GM12892 (cell line): ENCODE measurements at regions not wholly inside any gene's neighbourhood (a gene's known extent, or its start where the extent isn't known, plus 50 kb on each side); places are given as distances from the start of the nearest gene placed in this dataset.

Experiments
- DNase-seq: peaks from one replicate; pipeline ENCODE4 v3.0.0; 2011; ENCODE audit not compliant: insufficient read length
- FAIRE-seq: peaks from 2 replicates; lab custom pipeline; 2011; peaks lifted over from hg19 to GRCh38; lab: Jason Lieb, UNC
- POLR2A ChIP-seq: IDR thresholded peaks from 2 replicates; pipeline ENCODE4 v1.6.1; 2011; ENCODE audit warnings: low read depth, low read length, control low read depth
- POLR2AphosphoS5 ChIP-seq: IDR thresholded peaks from 2 replicates; pipeline ENCODE4 v1.6.1; 2011; ENCODE audit warnings: low read depth, low read length, control low read depth
- TAF1 ChIP-seq: IDR thresholded peaks from 2 replicates; pipeline ENCODE4 v1.6.1; 2011; ENCODE audit warnings: low read depth, mild to moderate bottlenecking, control low read depth, low read length, borderline replicate concordance

- TF ChIP-seq POLR2A (no peak), TAF1 (no peak), POLR2AphosphoS5 (no peak)
- no peak for DNase-seq
- no peak for FAIRE-seq
Measured at GRCh38 chr22:47715866-47716578, 953.6 kb downstream of the TBC1D22A start.

- DNase-seq: no peak
- TF ChIP-seq POLR2AphosphoS5: no peak
- no peak for TF ChIP-seq TAF1
- TF ChIP-seq POLR2A: no peak
- FAIRE-seq: no peak
Measured at GRCh38 chr22:47713941-47714340, 951.5 kb downstream of the TBC1D22A start.

GRCh38 chr22:47710135-47710534 is 947.7 kb downstream of the TBC1D22A start:
- no peak for FAIRE-seq
- DNase-seq: no peak
- TF ChIP-seq POLR2A (no peak), TAF1 (no peak), POLR2AphosphoS5 (no peak)

GRCh38 chr22:47705350-47705749 is 942.9 kb downstream of the TBC1D22A start:
- DNase-seq (no peak), FAIRE-seq (no peak)
- no peak for TF ChIP-seq POLR2AphosphoS5
- TF ChIP-seq TAF1: no peak
- TF ChIP-seq POLR2A: no peak

- no peak for FAIRE-seq
- TF ChIP-seq POLR2AphosphoS5: no peak
- no peak for TF ChIP-seq POLR2A
- TF ChIP-seq TAF1: no peak
- DNase-seq: no peak
Measured at GRCh38 chr22:47698906-47699305, 936.5 kb downstream of the TBC1D22A start.

- no peak for DNase-seq
- no peak for FAIRE-seq
- TF ChIP-seq POLR2AphosphoS5: no peak
- no peak for TF ChIP-seq POLR2A
- no peak for TF ChIP-seq TAF1
Measured at GRCh38 chr22:47697861-47698260, 935.4 kb downstream of the TBC1D22A start.

GRCh38 chr22:47696776-47697175 is 934.3 kb downstream of the TBC1D22A start:
- no peak for TF ChIP-seq TAF1
- TF ChIP-seq POLR2A: no peak
- no peak for TF ChIP-seq POLR2AphosphoS5
- DNase-seq: no peak
- FAIRE-seq: no peak

- DNase-seq (no peak), FAIRE-seq (no peak)
- TF ChIP-seq POLR2A: no peak
- TF ChIP-seq POLR2AphosphoS5: no peak
Measured at GRCh38 chr22:47695176-47695575, 932.7 kb downstream of the TBC1D22A start.

- DNase-seq (no peak), FAIRE-seq (no peak)
- TF ChIP-seq POLR2AphosphoS5: no peak
- TF ChIP-seq TAF1: no peak
- no peak for TF ChIP-seq POLR2A
Measured at GRCh38 chr22:47694536-47695130, 932.2 kb downstream of the TBC1D22A start.

- FAIRE-seq: no peak
- no peak for DNase-seq
- TF ChIP-seq POLR2A (no peak), POLR2AphosphoS5 (no peak), TAF1 (no peak)
Measured at GRCh38 chr22:47693606-47694005, 931.2 kb downstream of the TBC1D22A start.

- no peak for DNase-seq
- TF ChIP-seq POLR2AphosphoS5 (no peak), POLR2A (no peak), TAF1 (no peak)
- FAIRE-seq: no peak
Measured at GRCh38 chr22:47692811-47693210, 930.4 kb downstream of the TBC1D22A start.
